A673 (cell line): ENCODE measurements at regions not wholly inside any gene's neighbourhood (a gene's known extent, or its start where the extent isn't known, plus 50 kb on each side); places are given as distances from the start of the nearest gene placed in this dataset.

Experiments
- BruUV-seq: library from RNA; stranded (reverse); fragments of 400-500 nt; replicated peaks from 2 replicates; lab custom pipeline; 2021; lab: Mats Ljungman, UMichigan
- CTCF ChIA-PET: fragments of 300-600 bp; sonication (Branson Sonifier 250); formaldehyde crosslinking; loops from one replicate; lab custom pipeline; 2022; ENCODE audit warnings: antibody characterized with exemption; lab: Charles Lee
- POLR2A ChIA-PET: fragments of 300-600 bp; sonication (Branson Sonifier 250); formaldehyde crosslinking; loops from one replicate; lab custom pipeline; 2022; ENCODE audit warnings: antibody characterized with exemption; ENCODE audit not compliant: low non-redundant PET; lab: Charles Lee
- DNase-seq: peaks from one replicate; pipeline ENCODE4 v3.0.0-alpha.2; 2015; ENCODE audit warnings: low spot score
- H3K27ac ChIP-seq: fragments of 200-600 bp; sonication (generic); 2 replicates; pipeline ENCODE4 v1.5.1; 2016; ENCODE audit warnings: mixed run types, low read depth, mild to moderate bottlenecking, mixed read lengths, antibody characterized with exemption, low read length; ENCODE audit not compliant: poor library complexity, severe bottlenecking
- H3K27me3 ChIP-seq: fragments of 200-600 bp; sonication (generic); replicated peaks from 2 replicates; pipeline ENCODE4 v1.6.1; 2017; ENCODE audit warnings: mixed run types, low read depth, mild to moderate bottlenecking, mixed read lengths, antibody characterized with exemption, low read length; ENCODE audit not compliant: insufficient read depth, poor library complexity
- H3K36me3 ChIP-seq: fragments of 200-600 bp; sonication (generic); 2 replicates; pipeline ENCODE4 v1.6.1; 2016; ENCODE audit warnings: mixed run types, mild to moderate bottlenecking, mixed read lengths, antibody characterized with exemption, low read length; ENCODE audit not compliant: insufficient read depth, poor library complexity, severe bottlenecking
- H3K4me1 ChIP-seq: fragments of 200-600 bp; sonication (generic); 2 replicates; pipeline ENCODE4 v1.6.1; 2017; ENCODE audit warnings: mixed run types, mild to moderate bottlenecking, mixed read lengths, antibody characterized with exemption, low read length; ENCODE audit not compliant: insufficient read depth, poor library complexity, severe bottlenecking
- H3K4me3 ChIP-seq: fragments of 200-600 bp; sonication (generic); 2 replicates; pipeline ENCODE4 v1.5.1; 2016; ENCODE audit warnings: low read depth, mixed run types, mild to moderate bottlenecking, mixed read lengths, low read length; ENCODE audit not compliant: poor library complexity, severe bottlenecking
- H3K9me3 ChIP-seq: fragments of 200-600 bp; sonication (generic); 2 replicates; pipeline ENCODE4 v1.6.1; 2016; ENCODE audit warnings: mixed run types, low read depth, mild to moderate bottlenecking, mixed read lengths, antibody characterized with exemption, low read length; ENCODE audit not compliant: poor library complexity, severe bottlenecking
- EZH2 ChIP-seq: fragments of 200-600 bp; sonication (generic); IDR thresholded peaks from 2 replicates; pipeline ENCODE4 v1.6.1; 2017; ENCODE audit warnings: borderline replicate concordance, low read depth, mild to moderate bottlenecking, mixed read lengths, antibody characterized with exemption, low read length; ENCODE audit not compliant: poor library complexity, severe bottlenecking
- intact Hi-C: fragments of 100-400 bp; cut with micrococcal nuclease; formaldehyde crosslinking; loops from one replicate; pipeline ENCODE4 v1.10.0; 2022; ENCODE audit not compliant: unreplicated experiment
- TF ChIP-seq, protein P1 (sequence below): fragments of 300-800, 200-600 bp; sonication (generic); conservative IDR thresholded peaks from 2 replicates; pipeline ENCODE4 v1.5.1; 2017; ENCODE audit warnings: low read depth, mild to moderate bottlenecking, antibody characterized with exemption, low read length, moderate library complexity, mixed read lengths

DNA sequence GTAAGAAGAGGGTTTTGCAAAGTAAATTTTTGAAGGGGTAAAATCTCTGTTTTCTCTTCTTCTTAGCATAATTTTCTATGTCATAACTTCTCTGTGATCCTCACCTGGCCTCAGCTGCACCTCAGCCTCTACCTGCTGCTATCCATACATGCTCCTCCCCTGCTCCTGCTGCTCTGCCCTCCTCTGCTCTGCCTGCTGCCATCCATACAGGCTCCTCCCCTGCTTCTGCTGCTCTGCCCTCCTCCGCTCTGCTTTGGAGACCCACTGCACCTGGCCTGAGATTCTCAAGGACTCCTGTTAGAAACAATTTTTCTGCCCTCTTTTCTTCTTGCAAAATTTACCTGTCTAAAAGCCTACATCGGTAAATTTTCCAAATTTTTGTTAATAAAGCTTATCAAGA lies 388.6 kb upstream of the PITX2 start:
- Histone ChIP-seq H3K9me3 (no peaks in the 10 kb centered on the region), H3K27ac (no peak overlapping the region), H3K4me3 (no peak overlapping the region), H3K27me3 (peaks cover 71% of the 10 kb centered on the region), H3K4me1 (no peaks in the 10 kb centered on the region), H3K36me3 (no peaks in the 10 kb centered on the region)
- no peak for TF ChIP-seq EZH2
- TF ChIP-seq, protein P1, sequence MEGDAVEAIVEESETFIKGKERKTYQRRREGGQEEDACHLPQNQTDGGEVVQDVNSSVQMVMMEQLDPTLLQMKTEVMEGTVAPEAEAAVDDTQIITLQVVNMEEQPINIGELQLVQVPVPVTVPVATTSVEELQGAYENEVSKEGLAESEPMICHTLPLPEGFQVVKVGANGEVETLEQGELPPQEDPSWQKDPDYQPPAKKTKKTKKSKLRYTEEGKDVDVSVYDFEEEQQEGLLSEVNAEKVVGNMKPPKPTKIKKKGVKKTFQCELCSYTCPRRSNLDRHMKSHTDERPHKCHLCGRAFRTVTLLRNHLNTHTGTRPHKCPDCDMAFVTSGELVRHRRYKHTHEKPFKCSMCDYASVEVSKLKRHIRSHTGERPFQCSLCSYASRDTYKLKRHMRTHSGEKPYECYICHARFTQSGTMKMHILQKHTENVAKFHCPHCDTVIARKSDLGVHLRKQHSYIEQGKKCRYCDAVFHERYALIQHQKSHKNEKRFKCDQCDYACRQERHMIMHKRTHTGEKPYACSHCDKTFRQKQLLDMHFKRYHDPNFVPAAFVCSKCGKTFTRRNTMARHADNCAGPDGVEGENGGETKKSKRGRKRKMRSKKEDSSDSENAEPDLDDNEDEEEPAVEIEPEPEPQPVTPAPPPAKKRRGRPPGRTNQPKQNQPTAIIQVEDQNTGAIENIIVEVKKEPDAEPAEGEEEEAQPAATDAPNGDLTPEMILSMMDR: no peak
- POLR2A ChIA-PET: no interaction called here
- no peak for DNase-seq
- BruUV-seq: no TSS peak
- CTCF ChIA-PET: no interaction called here
- intact Hi-C loops: no loop called here

DNA sequence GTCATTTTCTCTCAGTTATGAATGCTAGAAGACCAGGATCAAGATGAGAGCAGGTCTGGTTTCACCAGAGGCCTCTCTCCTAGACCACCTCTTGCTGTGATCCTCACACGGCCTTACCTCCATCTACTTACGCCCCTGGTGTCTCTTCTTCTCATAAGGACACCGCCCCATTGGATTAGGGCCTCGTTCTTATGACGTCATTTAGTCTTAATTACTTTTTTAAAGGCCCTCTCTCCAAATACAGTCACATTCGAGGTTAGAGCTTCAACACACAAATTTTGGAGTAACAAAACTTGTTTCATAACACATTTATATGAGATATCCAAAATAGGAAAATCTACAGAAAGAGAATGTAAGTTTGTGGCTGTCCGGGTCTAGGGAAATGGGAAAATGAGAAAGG lies 391.0 kb upstream of the PITX2 start:
- Histone ChIP-seq H3K9me3 (no peaks in the 10 kb centered on the region), H3K27me3 (peaks cover 72% of the 10 kb centered on the region), H3K4me3 (no peak overlapping the region), H3K36me3 (no peaks in the 10 kb centered on the region), H3K27ac (no peak overlapping the region), H3K4me1 (peaks cover 5% of the 10 kb centered on the region)
- BruUV-seq: no TSS peak
- no peak for DNase-seq
- ChIA-PET POLR2A (no interaction called here), CTCF (no interaction called here)
- no peak for TF ChIP-seq EZH2
- TF ChIP-seq, protein P1: no peak
- intact Hi-C loops: no loop called here

DNA sequence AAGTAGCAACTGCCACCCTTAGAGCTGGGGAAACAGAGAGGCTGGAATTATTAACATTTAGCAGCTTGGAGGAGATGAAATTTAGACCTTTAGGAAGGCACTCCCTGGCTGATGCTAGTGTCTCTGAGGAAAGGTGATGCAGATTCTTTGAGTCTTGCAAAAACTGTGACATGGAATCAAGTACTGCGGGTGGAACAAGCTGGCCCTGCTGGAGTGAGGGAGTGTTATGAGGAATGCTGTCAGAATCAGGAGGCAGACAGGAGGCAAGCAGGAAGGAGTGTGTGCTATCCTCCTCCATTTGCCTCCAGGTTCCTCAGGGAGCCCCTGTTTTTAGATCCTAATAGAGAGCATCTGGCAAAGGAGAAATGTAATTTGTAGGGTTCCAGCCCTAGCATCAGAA lies 391.7 kb upstream of the PITX2 start:
- no peak for DNase-seq
- H3K27me3 ChIP-seq: peaks cover 68% of the 10 kb centered on the region
- no peaks in the 10 kb centered on the region for H3K9me3 ChIP-seq
- ChIA-PET POLR2A (no interaction called here), CTCF (no interaction called here)
- intact Hi-C loops: no loop called here
- H3K36me3 ChIP-seq: no peaks in the 10 kb centered on the region
- H3K27ac ChIP-seq: no peak overlapping the region
- no peak for TF ChIP-seq EZH2
- H3K4me1 ChIP-seq: peaks cover 9% of the 10 kb centered on the region
- BruUV-seq: no TSS peak
- H3K4me3 ChIP-seq: no peak overlapping the region

DNA sequence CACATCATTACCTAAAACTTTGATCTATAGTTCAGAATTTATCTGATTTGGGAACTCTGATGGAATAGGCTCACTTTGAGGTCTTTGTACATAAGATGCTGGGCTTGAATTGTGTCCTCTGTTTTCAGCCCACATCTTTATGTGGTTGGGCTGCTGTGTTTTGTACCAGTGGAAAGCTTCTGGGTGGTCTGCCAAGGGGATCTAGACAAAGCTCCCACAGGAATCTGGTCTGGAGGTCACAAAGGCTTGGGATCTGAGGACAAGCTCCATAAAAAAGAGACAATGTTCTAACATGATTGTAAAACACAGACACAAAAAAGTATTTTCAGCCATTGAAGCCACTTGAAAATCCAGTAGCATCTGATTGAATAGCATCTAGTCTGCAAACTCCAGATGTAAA lies 393.5 kb upstream of the PITX2 start:
- TF ChIP-seq, protein P1: no peak
- TF ChIP-seq EZH2: no peak
- CTCF ChIA-PET: no interaction called here
- H3K9me3 ChIP-seq: no peaks in the 10 kb centered on the region

More for the DNA sequence above, 393.5 kb upstream of the PITX2 start:
- intact Hi-C loops: no loop called here
- Histone ChIP-seq H3K4me1 (peaks cover 9% of the 10 kb centered on the region), H3K27me3 (peaks cover 80% of the 10 kb centered on the region), H3K4me3 (no peak overlapping the region), H3K36me3 (no peaks in the 10 kb centered on the region), H3K27ac (no peak overlapping the region)
- POLR2A ChIA-PET: no interaction called here
- BruUV-seq: no TSS peak
- DNase-seq: no peak
